PC-3 (cell line): ENCODE measurements at regions not wholly inside any gene's neighbourhood (a gene's known extent, or its start where the extent isn't known, plus 50 kb on each side); places are given as distances from the start of the nearest gene placed in this dataset.

ENCODE experiments used
- EZH2 ChIP-seq: fragments of 300-600 bp; sonication (generic); IDR thresholded peaks from one replicate; pipeline ENCODE4 v1.6.1; 2017; ENCODE audit warnings: antibody characterized with exemption, mild to moderate bottlenecking, low read length; ENCODE audit not compliant: unreplicated experiment
- EZH2phosphoT487 ChIP-seq: fragments of 300-600 bp; sonication (generic); IDR thresholded peaks from 2 replicates; pipeline ENCODE4 v1.6.1; 2018; ENCODE audit warnings: mild to moderate bottlenecking, antibody characterized with exemption, low read length, borderline replicate concordance
- TF ChIP-seq, protein P1 (sequence below): fragments of 300-600 bp; sonication (generic); conservative IDR thresholded peaks from 2 replicates; pipeline ENCODE4 v1.5.1; 2017; ENCODE audit warnings: antibody characterized with exemption, low read depth, mild to moderate bottlenecking, low read length

DNA sequence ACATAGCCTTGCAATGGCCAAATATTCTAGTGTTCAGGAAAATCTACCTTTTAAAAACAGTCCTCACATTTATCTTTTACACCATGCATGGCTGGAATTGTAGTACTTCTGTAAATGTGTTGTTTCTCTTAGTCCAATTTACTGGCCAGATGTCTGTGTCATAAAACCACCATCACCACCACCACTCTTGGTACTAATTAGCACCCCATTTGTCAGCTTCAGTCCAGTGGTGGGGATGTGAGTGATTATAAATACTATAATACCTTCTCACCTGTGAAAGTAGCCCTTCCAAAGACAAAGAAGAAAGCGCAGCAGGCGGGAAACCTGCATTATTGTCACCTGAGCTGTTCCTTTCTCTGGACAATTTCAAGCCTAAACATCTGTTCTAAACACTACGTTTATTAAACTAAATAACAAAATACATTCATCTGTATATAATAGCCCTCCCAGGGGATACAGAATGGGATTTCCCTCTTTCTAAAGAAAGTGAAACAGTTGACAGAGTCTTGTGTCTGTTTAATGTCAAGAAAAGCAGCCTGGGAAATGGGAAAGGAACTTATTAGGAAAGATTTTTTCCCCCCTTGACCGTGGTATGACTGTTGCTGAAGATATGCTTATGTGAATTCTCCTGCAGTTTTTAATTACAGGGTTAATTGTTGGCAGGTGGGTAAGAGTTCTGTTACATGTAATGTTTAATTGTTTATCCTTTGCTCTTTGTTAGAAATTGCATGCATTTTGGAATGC, 144.5 kb upstream of the NUDT12 start:
- TF ChIP-seq, protein P1, sequence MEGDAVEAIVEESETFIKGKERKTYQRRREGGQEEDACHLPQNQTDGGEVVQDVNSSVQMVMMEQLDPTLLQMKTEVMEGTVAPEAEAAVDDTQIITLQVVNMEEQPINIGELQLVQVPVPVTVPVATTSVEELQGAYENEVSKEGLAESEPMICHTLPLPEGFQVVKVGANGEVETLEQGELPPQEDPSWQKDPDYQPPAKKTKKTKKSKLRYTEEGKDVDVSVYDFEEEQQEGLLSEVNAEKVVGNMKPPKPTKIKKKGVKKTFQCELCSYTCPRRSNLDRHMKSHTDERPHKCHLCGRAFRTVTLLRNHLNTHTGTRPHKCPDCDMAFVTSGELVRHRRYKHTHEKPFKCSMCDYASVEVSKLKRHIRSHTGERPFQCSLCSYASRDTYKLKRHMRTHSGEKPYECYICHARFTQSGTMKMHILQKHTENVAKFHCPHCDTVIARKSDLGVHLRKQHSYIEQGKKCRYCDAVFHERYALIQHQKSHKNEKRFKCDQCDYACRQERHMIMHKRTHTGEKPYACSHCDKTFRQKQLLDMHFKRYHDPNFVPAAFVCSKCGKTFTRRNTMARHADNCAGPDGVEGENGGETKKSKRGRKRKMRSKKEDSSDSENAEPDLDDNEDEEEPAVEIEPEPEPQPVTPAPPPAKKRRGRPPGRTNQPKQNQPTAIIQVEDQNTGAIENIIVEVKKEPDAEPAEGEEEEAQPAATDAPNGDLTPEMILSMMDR = no peak
- TF ChIP-seq EZH2 (no peak), EZH2phosphoT487 (no peak)
